DND-41 (cell line): ENCODE measurements at regions not wholly inside any gene's neighbourhood (a gene's known extent, or its start where the extent isn't known, plus 50 kb on each side); places are given as distances from the start of the nearest gene placed in this dataset.

Source experiments
- ATAC-seq: fragments of 200-7000 bp; cut with Tn5 transposase; 3 replicates; pipeline ENCODE4 v1.9.1; 2021; ENCODE audit warnings: low read depth; ENCODE audit not compliant: insufficient read depth
- DNase-seq: peaks from one replicate; pipeline ENCODE4 v3.0.0-alpha.2; 2020
- H2AFZ ChIP-seq: 2 replicates; pipeline ENCODE4 v1.6.0; 2012; ENCODE audit warnings: low read depth, low read length
- H3K27ac ChIP-seq: 2 replicates; pipeline ENCODE4 v1.5.1; 2012; ENCODE audit warnings: low read length, inconsistent platforms
- H3K27me3 ChIP-seq: fragments of 200-600 bp; sonication (generic); 2 replicates; pipeline ENCODE4 v1.6.0; 2012; ENCODE audit warnings: low read length, mild to moderate bottlenecking, inconsistent platforms; ENCODE audit not compliant: insufficient read depth, poor library complexity
- H3K36me3 ChIP-seq: 2 replicates; pipeline ENCODE4 v1.5.1; 2012; ENCODE audit warnings: low read length, inconsistent platforms; ENCODE audit not compliant: insufficient read depth
- H3K4me1 ChIP-seq: 2 replicates; pipeline ENCODE4 v1.5.1; 2012; ENCODE audit warnings: mild to moderate bottlenecking, low read length; ENCODE audit not compliant: insufficient read depth
- H3K4me2 ChIP-seq: 2 replicates; pipeline ENCODE4 v1.6.0; 2012; ENCODE audit warnings: mild to moderate bottlenecking, moderate library complexity, low read length, inconsistent platforms; ENCODE audit not compliant: insufficient read depth
- H3K4me3 ChIP-seq, 2 experiments: fragments of 200-600 bp in 1 of 2; shearing (Covaris generic) in 1 of 2; 2 replicates each; pipeline ENCODE4 v1.5.1; 2012 to 2016; ENCODE audit warnings: inconsistent platforms in 2 of 2, low read length in 2 of 2, mild to moderate bottlenecking in 2 of 2, low read depth in 1 of 2, moderate library complexity in 1 of 2
- H3K79me2 ChIP-seq: 2 replicates; pipeline ENCODE4 v1.6.0; 2012; ENCODE audit warnings: low read length, inconsistent platforms; ENCODE audit not compliant: insufficient read depth
- H3K9ac ChIP-seq: 2 replicates; pipeline ENCODE4 v1.6.0; 2012; ENCODE audit warnings: low read depth, mild to moderate bottlenecking, inconsistent platforms, low read length, moderate library complexity
- H3K9me3 ChIP-seq: 2 replicates; pipeline ENCODE4 v1.5.1; 2012; ENCODE audit warnings: low read length, moderate library complexity, mild to moderate bottlenecking, inconsistent platforms; ENCODE audit not compliant: insufficient read depth, severe bottlenecking
- H4K20me1 ChIP-seq: 2 replicates; pipeline ENCODE4 v1.6.0; 2012; ENCODE audit warnings: low read length; ENCODE audit not compliant: insufficient read depth
- EZH2 ChIP-seq: IDR thresholded peaks from 3 replicates; pipeline ENCODE4 v1.6.1; 2012; ENCODE audit warnings: borderline replicate concordance, low read depth, mild to moderate bottlenecking, moderate library complexity, low read length, inconsistent platforms; ENCODE audit not compliant: severe bottlenecking
- TF ChIP-seq, protein P1 (sequence below): IDR thresholded peaks from 2 replicates; pipeline ENCODE4 v1.5.1; 2012; ENCODE audit warnings: borderline replicate concordance, low read length, moderate library complexity, mild to moderate bottlenecking; ENCODE audit not compliant: poor library complexity, severe bottlenecking; ENCODE audit errors: extremely low read depth

DNA sequence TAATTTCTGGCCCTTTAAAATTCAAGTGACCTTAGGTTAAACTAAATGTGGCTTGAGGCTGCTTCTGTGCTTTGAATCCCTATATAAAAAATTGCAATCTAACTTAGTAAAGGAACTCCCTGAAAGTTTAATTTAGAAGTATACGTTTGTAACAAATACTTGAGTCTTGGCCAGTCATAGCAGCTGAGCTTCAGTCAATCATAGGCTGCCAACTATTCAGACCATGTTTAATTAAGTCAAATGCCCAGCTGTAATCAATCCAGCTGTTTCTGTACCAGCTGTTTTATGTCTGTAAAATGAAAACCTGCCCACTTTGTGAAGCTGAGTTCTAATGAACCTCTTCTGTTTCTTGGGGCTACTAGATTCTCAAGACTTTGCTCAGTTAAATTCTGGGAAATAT, 760.1 kb downstream of the MAT2B start:
- TF ChIP-seq, protein P1, sequence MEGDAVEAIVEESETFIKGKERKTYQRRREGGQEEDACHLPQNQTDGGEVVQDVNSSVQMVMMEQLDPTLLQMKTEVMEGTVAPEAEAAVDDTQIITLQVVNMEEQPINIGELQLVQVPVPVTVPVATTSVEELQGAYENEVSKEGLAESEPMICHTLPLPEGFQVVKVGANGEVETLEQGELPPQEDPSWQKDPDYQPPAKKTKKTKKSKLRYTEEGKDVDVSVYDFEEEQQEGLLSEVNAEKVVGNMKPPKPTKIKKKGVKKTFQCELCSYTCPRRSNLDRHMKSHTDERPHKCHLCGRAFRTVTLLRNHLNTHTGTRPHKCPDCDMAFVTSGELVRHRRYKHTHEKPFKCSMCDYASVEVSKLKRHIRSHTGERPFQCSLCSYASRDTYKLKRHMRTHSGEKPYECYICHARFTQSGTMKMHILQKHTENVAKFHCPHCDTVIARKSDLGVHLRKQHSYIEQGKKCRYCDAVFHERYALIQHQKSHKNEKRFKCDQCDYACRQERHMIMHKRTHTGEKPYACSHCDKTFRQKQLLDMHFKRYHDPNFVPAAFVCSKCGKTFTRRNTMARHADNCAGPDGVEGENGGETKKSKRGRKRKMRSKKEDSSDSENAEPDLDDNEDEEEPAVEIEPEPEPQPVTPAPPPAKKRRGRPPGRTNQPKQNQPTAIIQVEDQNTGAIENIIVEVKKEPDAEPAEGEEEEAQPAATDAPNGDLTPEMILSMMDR, result no peak
- TF ChIP-seq EZH2, result no peak
- H3K27me3 ChIP-seq, result no peaks in the 10 kb centered on the region
- H2AFZ ChIP-seq, result no peak overlapping the region
- ATAC-seq (no peak), DNase-seq (no peak)
- no peak overlapping the region for H3K27ac ChIP-seq
- H3K9me3 ChIP-seq, result no peaks in the 10 kb centered on the region
- H3K36me3 ChIP-seq, result no peaks in the 10 kb centered on the region
- H3K79me2 ChIP-seq, result no peaks in the 10 kb centered on the region
- no peak overlapping the region for H3K4me3 ChIP-seq
- H4K20me1 ChIP-seq, result no peaks in the 10 kb centered on the region
- H3K4me2 ChIP-seq, result no peak overlapping the region
- no peak overlapping the region for H3K9ac ChIP-seq
- no peaks in the 10 kb centered on the region for H3K4me1 ChIP-seq

DNA sequence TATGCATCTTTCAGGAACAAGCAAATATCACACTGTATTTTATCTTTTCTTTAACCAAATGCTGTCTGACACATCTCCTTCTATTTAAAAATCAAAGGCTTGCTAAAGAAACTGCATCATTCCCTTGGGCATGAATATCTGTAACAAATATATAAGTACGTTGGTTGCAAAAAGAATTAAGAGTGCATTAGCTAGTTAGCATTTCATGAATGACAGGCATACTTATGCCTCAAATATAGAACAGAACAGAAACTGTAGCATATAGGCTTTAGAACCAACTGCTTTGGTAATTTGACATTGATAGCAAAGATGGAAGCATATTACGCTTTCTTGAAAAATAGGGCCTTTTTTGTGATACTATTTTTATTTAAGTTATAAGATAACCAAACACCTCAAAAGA, 761.2 kb downstream of the MAT2B start:
- Histone ChIP-seq H3K27ac (no peak overlapping the region), H3K4me1 (no peaks in the 10 kb centered on the region), H2AFZ (no peak overlapping the region), H3K79me2 (no peaks in the 10 kb centered on the region), H3K4me2 (no peak overlapping the region), H3K27me3 (no peaks in the 10 kb centered on the region), H4K20me1 (no peaks in the 10 kb centered on the region), H3K4me3 (no peak overlapping the region), H3K9ac (no peak overlapping the region), H3K9me3 (no peaks in the 10 kb centered on the region), H3K36me3 (no peaks in the 10 kb centered on the region)
- TF ChIP-seq, protein P1, result no peak
- TF ChIP-seq EZH2, result no peak
- DNase-seq (no peak), ATAC-seq (no peak)

DNA sequence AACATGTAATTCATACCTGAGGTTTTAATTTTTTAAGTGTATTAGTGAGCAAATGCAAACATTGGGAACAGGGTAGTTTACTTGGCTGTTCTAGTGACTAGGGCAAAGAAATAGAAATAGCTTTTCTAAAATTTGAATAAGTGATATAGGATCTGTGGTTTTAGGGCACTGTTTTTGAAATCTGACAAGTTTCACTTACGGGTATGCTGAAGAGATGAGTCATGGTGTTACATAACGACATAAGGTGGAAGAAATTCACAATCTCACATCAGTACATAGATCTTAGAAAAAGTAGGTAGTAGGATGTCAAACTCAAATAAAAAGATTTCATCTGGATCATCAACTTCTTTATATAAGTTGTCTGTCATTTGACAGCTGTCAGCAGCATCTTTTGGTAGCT, 772.3 kb downstream of the MAT2B start:
- TF ChIP-seq, protein P1, result no peak
- TF ChIP-seq EZH2, result no peak
- H3K9me3 ChIP-seq, result no peaks in the 10 kb centered on the region
- H3K4me1 ChIP-seq, result no peaks in the 10 kb centered on the region
- DNase-seq (no peak), ATAC-seq (no peak)
- no peaks in the 10 kb centered on the region for H3K79me2 ChIP-seq
- no peak overlapping the region for H3K4me3 ChIP-seq
- no peak overlapping the region for H2AFZ ChIP-seq
- no peaks in the 10 kb centered on the region for H3K27me3 ChIP-seq
- H3K36me3 ChIP-seq, result no peaks in the 10 kb centered on the region
- no peak overlapping the region for H3K9ac ChIP-seq
- H3K27ac ChIP-seq, result no peak overlapping the region
- H4K20me1 ChIP-seq, result no peaks in the 10 kb centered on the region
- no peak overlapping the region for H3K4me2 ChIP-seq

DNA sequence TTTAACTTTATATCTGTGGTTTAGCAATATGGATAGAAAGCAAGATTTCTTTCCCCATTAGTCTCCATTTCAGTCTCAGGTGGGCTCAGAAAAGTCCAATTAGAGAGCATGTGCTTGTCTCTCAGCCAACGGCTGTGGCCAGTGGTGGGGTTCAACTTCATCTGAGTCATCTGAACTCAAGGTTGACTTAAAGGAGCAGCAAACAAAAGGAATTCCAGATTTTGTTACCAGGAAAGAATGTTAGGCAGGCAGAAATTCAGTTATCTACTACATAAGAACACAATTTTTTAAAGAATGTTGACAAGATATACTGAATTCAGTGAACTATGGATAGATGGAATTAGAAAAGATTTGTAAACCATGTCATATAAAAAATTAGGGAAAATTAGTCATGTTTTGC, 784.1 kb downstream of the MAT2B start:
- Histone ChIP-seq H3K27me3 (no peaks in the 10 kb centered on the region), H3K4me2 (no peak overlapping the region), H3K79me2 (no peaks in the 10 kb centered on the region), H3K27ac (no peak overlapping the region), H3K4me3 (no peak overlapping the region), H3K9me3 (no peaks in the 10 kb centered on the region), H2AFZ (no peak overlapping the region), H3K4me1 (no peaks in the 10 kb centered on the region), H3K9ac (no peak overlapping the region), H3K36me3 (no peaks in the 10 kb centered on the region), H4K20me1 (no peaks in the 10 kb centered on the region)
- no peak for TF ChIP-seq EZH2
- TF ChIP-seq, protein P1, result no peak
- DNase-seq (no peak), ATAC-seq (no peak)
